Mesendoderm (in vitro differentiated cells): ENCODE measurements at regions not wholly inside any gene's neighbourhood (a gene's known extent, or its start where the extent isn't known, plus 50 kb on each side); places are given as distances from the start of the nearest gene placed in this dataset.
A peak's percentile ranks its signal among the peaks of the same experiment; 100 is the strongest.
"Not testable (repeated sequence)": the region's sequence is repeated elsewhere in the genome, so short reads cannot be mapped to it uniquely, and the experiment has no call there.

ENCODE experiments used
- DNase-seq: peaks from one replicate; pipeline ENCODE4 v3.0.0; 2013
- H2AK5ac ChIP-seq: 2 replicates; pipeline ENCODE4 v1.6.1; 2013; ENCODE audit warnings: low read length, inconsistent platforms
- H2BK120ac ChIP-seq: 2 replicates; pipeline ENCODE4 v1.6.1; 2013; ENCODE audit warnings: low read depth, mild to moderate bottlenecking, low read length, moderate library complexity, mixed read lengths
- H2BK15ac ChIP-seq: replicated peaks from 2 replicates; pipeline ENCODE4 v1.6.1; 2013; ENCODE audit warnings: low read depth, mild to moderate bottlenecking, moderate library complexity
- H2BK5ac ChIP-seq: 2 replicates; pipeline ENCODE4 v1.6.1; 2013; ENCODE audit warnings: low read length, inconsistent platforms
- H3K18ac ChIP-seq: 2 replicates; pipeline ENCODE4 v1.6.1; 2013; ENCODE audit warnings: mild to moderate bottlenecking, low read length, mixed read lengths
- H3K23ac ChIP-seq: one replicate; pipeline ENCODE4 v1.6.1; 2013; ENCODE audit warnings: low read length
- H3K27ac ChIP-seq: 2 replicates; pipeline ENCODE4 v1.5.1; 2013; ENCODE audit warnings: low read depth, mild to moderate bottlenecking, inconsistent platforms, low read length, moderate library complexity
- H3K27me3 ChIP-seq: 2 replicates; pipeline ENCODE4 v1.6.1; 2013; ENCODE audit warnings: low read length, control low read depth, mild to moderate bottlenecking, inconsistent platforms; ENCODE audit not compliant: insufficient read depth, poor library complexity
- H3K36me3 ChIP-seq: 2 replicates; pipeline ENCODE4 v1.6.1; 2013; ENCODE audit warnings: low read length, inconsistent platforms; ENCODE audit not compliant: control insufficient read depth, insufficient read depth
- H3K4ac ChIP-seq: one replicate; pipeline ENCODE4 v1.6.1; 2013; ENCODE audit warnings: low read depth, mild to moderate bottlenecking, low read length, moderate library complexity
- H3K4me1 ChIP-seq: 2 replicates; pipeline ENCODE4 v1.6.1; 2013; ENCODE audit warnings: low read depth, low read length, inconsistent platforms; ENCODE audit not compliant: control insufficient read depth
- H3K4me2 ChIP-seq: 2 replicates; pipeline ENCODE4 v1.6.1; 2013; ENCODE audit warnings: low read length
- H3K4me3 ChIP-seq: 2 replicates; pipeline ENCODE4 v1.5.1; 2013; ENCODE audit warnings: mild to moderate bottlenecking, low read length
- H3K56ac ChIP-seq: one replicate; pipeline ENCODE4 v1.6.1; 2013; ENCODE audit warnings: low read length
- H3K79me1 ChIP-seq: 2 replicates; pipeline ENCODE4 v1.6.1; 2013; ENCODE audit warnings: low read length, inconsistent platforms
- H3K79me2 ChIP-seq: 2 replicates; pipeline ENCODE4 v1.6.1; 2013; ENCODE audit warnings: mild to moderate bottlenecking, low read length; ENCODE audit not compliant: control insufficient read depth, insufficient read depth
- H3K9ac ChIP-seq: 2 replicates; pipeline ENCODE4 v1.6.1; 2013; ENCODE audit warnings: low read length, inconsistent platforms
- H4K5ac ChIP-seq: one replicate; pipeline ENCODE4 v1.6.1; 2013; ENCODE audit warnings: low read length
- H4K8ac ChIP-seq: one replicate; pipeline ENCODE4 v1.6.1; 2013; ENCODE audit warnings: low read depth, mild to moderate bottlenecking, control low read depth, low read length, moderate library complexity
- WGBS: extraction: QIAGEN DNeasy Blood & Tissue Kit; methylation state at CpG from one replicate; pipeline ENCODE4 v1.1.7; 2013; ENCODE audit warnings: low lambda C conversion rate, missing lambda C conversion rate; ENCODE audit not compliant: insufficient coverage; ENCODE audit errors: extremely low coverage; 5-methylcytosine and 5-hydroxymethylcytosine counted together

DNA sequence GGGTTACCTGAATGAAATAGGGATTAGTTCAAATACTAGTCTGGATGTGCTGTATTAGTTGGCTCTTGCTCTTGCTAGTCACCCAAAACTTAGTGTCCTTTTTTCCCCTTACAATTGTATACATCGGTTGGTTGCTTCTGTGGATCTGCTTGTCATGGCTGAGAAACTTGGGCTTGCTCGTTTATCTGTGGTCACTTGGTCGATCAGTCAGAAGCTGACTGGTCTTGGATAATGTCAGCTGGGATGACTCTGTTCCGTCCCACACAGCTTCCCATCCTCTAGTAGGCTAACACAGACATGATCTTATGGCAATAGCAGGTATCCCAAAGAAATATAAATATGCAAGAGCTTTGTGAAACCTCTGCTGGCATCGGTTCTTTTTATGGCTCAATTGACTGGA, 807.4 kb downstream of the MAT2B start:
- no peak overlapping the region for H4K8ac ChIP-seq
- H3K18ac ChIP-seq: no peak overlapping the region
- no peak overlapping the region for H3K4me3 ChIP-seq
- H3K4ac ChIP-seq: no peak overlapping the region
- no peak overlapping the region for H2AK5ac ChIP-seq
- no peak overlapping the region for H2BK120ac ChIP-seq
- no peak overlapping the region for H2BK15ac ChIP-seq
- H4K5ac ChIP-seq: no peak overlapping the region
- H3K36me3 ChIP-seq: no peaks in the 10 kb centered on the region
- H3K23ac ChIP-seq: no peak overlapping the region
- H3K4me1 ChIP-seq: no peaks in the 10 kb centered on the region
- WGBS: no CpG with 5 or more reads among the region's 5 CpGs
- no peaks in the 10 kb centered on the region for H3K79me2 ChIP-seq
- no peaks in the 10 kb centered on the region for H3K79me1 ChIP-seq
- H3K56ac ChIP-seq: no peak overlapping the region
- H2BK5ac ChIP-seq: no peak overlapping the region
- no peak overlapping the region for H3K9ac ChIP-seq
- no peaks in the 10 kb centered on the region for H3K27me3 ChIP-seq
- no peak overlapping the region for H3K4me2 ChIP-seq
- DNase-seq: no peak
- no peak overlapping the region for H3K27ac ChIP-seq

DNA sequence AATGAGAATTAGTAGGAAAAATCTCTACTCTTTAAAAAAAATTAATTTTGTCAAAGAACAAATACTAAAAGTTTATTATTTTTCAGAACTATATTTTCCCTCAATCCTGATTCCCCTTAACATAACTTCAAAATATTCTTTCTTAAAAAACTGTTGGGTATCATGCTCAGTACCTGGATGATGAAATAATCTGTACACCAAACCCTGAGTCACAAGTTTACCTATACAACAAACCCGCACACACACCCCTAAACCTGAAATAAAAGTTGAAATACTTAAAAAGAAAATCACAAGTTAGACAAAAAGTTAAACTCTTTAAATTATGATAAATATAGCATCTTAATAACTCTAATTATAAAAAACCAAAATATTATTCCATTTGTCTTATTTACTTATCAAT, 812.3 kb downstream of the MAT2B start:
- H2AK5ac ChIP-seq: no peak overlapping the region
- H4K5ac ChIP-seq: no peak overlapping the region
- no peak overlapping the region for H3K18ac ChIP-seq
- no peak overlapping the region for H3K9ac ChIP-seq
- no peak overlapping the region for H2BK15ac ChIP-seq
- no peak for DNase-seq
- H2BK120ac ChIP-seq: no peak overlapping the region
- no peaks in the 10 kb centered on the region for H3K27me3 ChIP-seq
- no peak overlapping the region for H4K8ac ChIP-seq
- no peaks in the 10 kb centered on the region for H3K4me1 ChIP-seq
- no peaks in the 10 kb centered on the region for H3K79me2 ChIP-seq
- no peak overlapping the region for H3K4me2 ChIP-seq
- H3K79me1 ChIP-seq: no peaks in the 10 kb centered on the region
- no peaks in the 10 kb centered on the region for H3K36me3 ChIP-seq
- H3K4ac ChIP-seq: no peak overlapping the region
- no peak overlapping the region for H2BK5ac ChIP-seq
- no peak overlapping the region for H3K4me3 ChIP-seq
- no peak overlapping the region for H3K27ac ChIP-seq
- no peak overlapping the region for H3K23ac ChIP-seq
- H3K56ac ChIP-seq: no peak overlapping the region
- WGBS: no CpG with 5 or more reads among the region's 1 CpG

GRCh38 chr5:164319161-164319560, 813.7 kb downstream of the MAT2B start:
- Histone ChIP-seq H3K27ac (no peak overlapping the region), H4K5ac (no peak overlapping the region), H3K4ac (no peak overlapping the region), H3K27me3 (no peaks in the 10 kb centered on the region), H3K79me1 (no peaks in the 10 kb centered on the region), H3K9ac (no peak overlapping the region), H2BK120ac (no peak overlapping the region), H3K4me1 (no peaks in the 10 kb centered on the region), H3K56ac (no peak overlapping the region), H3K23ac (no peak overlapping the region), H3K4me3 (no peak overlapping the region), H4K8ac (no peak overlapping the region), H2AK5ac (no peak overlapping the region), H3K18ac (no peak overlapping the region), H3K36me3 (no peaks in the 10 kb centered on the region), H3K79me2 (no peaks in the 10 kb centered on the region), H2BK15ac (no peak overlapping the region), H2BK5ac (no peak overlapping the region), H3K4me2 (no peak overlapping the region)
- no CpG with 5 or more reads among the region's 3 CpGs for WGBS
- DNase-seq: no peak

- Histone ChIP-seq H3K56ac (no peak overlapping the region), H3K79me1 (no peaks in the 10 kb centered on the region), H2BK5ac (no peak overlapping the region), H2BK120ac (no peak overlapping the region), H4K8ac (no peak overlapping the region), H3K9ac (no peak overlapping the region), H2BK15ac (no peak overlapping the region), H2AK5ac (no peak overlapping the region), H3K23ac (no peak overlapping the region), H3K4me2 (no peak overlapping the region), H3K18ac (no peak overlapping the region), H3K4me1 (no peaks in the 10 kb centered on the region), H3K36me3 (no peaks in the 10 kb centered on the region), H3K4ac (no peak overlapping the region), H3K4me3 (no peak overlapping the region), H3K27me3 (no peaks in the 10 kb centered on the region), H3K27ac (no peak overlapping the region), H4K5ac (no peak overlapping the region), H3K79me2 (no peaks in the 10 kb centered on the region)
- no peak for DNase-seq
- WGBS: no CpG with 5 or more reads among the region's 2 CpGs
Observed at GRCh38 chr5:164324239-164324638, 818.8 kb downstream of the MAT2B start.

GRCh38 chr5:164326219-164326618, 820.8 kb downstream of the MAT2B start:
- H3K4me3 ChIP-seq: no peak overlapping the region

DNA sequence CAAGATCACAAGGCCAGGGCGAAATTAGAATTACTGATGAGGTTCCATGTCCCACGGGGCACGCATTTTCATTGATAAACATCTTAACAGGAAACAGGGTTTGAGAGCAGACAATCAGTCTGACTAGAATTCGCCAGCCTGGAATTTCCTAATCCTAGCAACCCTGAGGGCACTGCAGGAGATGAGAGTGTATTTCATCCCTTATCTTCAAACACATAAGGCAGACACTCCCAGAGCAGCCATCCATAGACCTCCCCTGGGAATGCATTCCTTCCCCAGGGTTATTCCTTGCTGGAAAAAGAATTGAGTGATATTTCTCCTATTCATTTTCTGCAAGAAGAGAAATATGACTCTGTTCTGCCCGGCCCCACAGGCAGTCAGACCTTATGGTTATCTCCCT, 821.7 kb downstream of the MAT2B start:
- H3K4me1 ChIP-seq, H2BK5ac ChIP-seq, H3K23ac ChIP-seq, H3K79me1 ChIP-seq, H2BK15ac ChIP-seq, H3K27ac ChIP-seq, H4K5ac ChIP-seq, H3K9ac ChIP-seq, H3K79me2 ChIP-seq, H3K4ac ChIP-seq, H3K56ac ChIP-seq, H3K4me3 ChIP-seq, H2BK120ac ChIP-seq, H3K4me2 ChIP-seq, H4K8ac ChIP-seq, H3K27me3 ChIP-seq, H2AK5ac ChIP-seq, H3K18ac ChIP-seq, H3K36me3 ChIP-seq: not testable (repeated sequence)
- WGBS: no CpG with 5 or more reads among the region's 5 CpGs
- DNase-seq: peak; percentile 65

More at GRCh38 chr5:164326219-164326618, 820.8 kb downstream of the MAT2B start:
- Histone ChIP-seq H2AK5ac (no peak overlapping the region), H3K4ac (no peak overlapping the region), H3K79me2 (no peaks in the 10 kb centered on the region), H3K9ac (no peak overlapping the region), H3K79me1 (no peaks in the 10 kb centered on the region), H3K56ac (no peak overlapping the region), H3K23ac (no peak overlapping the region), H3K36me3 (no peaks in the 10 kb centered on the region), H3K4me1 (no peaks in the 10 kb centered on the region), H2BK5ac (no peak overlapping the region), H3K27me3 (no peaks in the 10 kb centered on the region), H3K4me2 (no peak overlapping the region), H4K8ac (no peak overlapping the region), H3K27ac (no peak overlapping the region), H2BK120ac (no peak overlapping the region), H4K5ac (no peak overlapping the region), H3K18ac (no peak overlapping the region), H2BK15ac (no peak overlapping the region)
- no peak for DNase-seq
